H1 (cell line): ENCODE measurements at regions not wholly inside any gene's neighbourhood (a gene's known extent, or its start where the extent isn't known, plus 50 kb on each side); places are given as distances from the start of the nearest gene placed in this dataset.

Experiments
- TF ChIP-seq, protein P1 (sequence below), 3 experiments: IDR thresholded peaks; 1 replicate in 2 of 3; 2 replicates in 1 of 3; pipeline versions ENCODE4 v1.5.1 to v1.6.1; 2011; ENCODE audit warnings: low read length in 3 of 3, mild to moderate bottlenecking in 3 of 3, inconsistent platforms in 2 of 3, low read depth in 1 of 3, moderate library complexity in 1 of 3; ENCODE audit not compliant: insufficient read depth in 1 of 3; ENCODE audit errors: control extremely low read depth in 1 of 3

GRCh38 chr18:61749031-61749430 is 143.8 kb downstream of the RNF152 start (continued):
- TF ChIP-seq, protein P1, sequence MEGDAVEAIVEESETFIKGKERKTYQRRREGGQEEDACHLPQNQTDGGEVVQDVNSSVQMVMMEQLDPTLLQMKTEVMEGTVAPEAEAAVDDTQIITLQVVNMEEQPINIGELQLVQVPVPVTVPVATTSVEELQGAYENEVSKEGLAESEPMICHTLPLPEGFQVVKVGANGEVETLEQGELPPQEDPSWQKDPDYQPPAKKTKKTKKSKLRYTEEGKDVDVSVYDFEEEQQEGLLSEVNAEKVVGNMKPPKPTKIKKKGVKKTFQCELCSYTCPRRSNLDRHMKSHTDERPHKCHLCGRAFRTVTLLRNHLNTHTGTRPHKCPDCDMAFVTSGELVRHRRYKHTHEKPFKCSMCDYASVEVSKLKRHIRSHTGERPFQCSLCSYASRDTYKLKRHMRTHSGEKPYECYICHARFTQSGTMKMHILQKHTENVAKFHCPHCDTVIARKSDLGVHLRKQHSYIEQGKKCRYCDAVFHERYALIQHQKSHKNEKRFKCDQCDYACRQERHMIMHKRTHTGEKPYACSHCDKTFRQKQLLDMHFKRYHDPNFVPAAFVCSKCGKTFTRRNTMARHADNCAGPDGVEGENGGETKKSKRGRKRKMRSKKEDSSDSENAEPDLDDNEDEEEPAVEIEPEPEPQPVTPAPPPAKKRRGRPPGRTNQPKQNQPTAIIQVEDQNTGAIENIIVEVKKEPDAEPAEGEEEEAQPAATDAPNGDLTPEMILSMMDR (IDR thresholded peaks at IDR 0.05; ENCODE audit: control extremely low read depth in 1 of 3, insufficient read depth in 1 of 3, low read depth in 1 of 3, low read length in 3 of 3) = no peak
